Coronary artery (tissue), 2 donors: ENCODE measurements at regions not wholly inside any gene's neighbourhood (a gene's known extent, or its start where the extent isn't known, plus 50 kb on each side); places are given as distances from the start of the nearest gene placed in this dataset.

ENCODE experiments used
- DNase-seq: peaks from one replicate; pipeline ENCODE4 v3.0.0-alpha.2; 2017; ENCODE audit warnings: low spot score
- H3K27ac ChIP-seq, 2 donors: fragments of 200-600 bp; sonication (generic); one replicate each; pipeline ENCODE4 v1.5.1; 2016 to 2019
- H3K4me3 ChIP-seq: fragments of 200-600 bp; sonication (generic); 2 replicates; pipeline ENCODE4 v1.5.1; 2016; ENCODE audit warnings: mild to moderate bottlenecking, moderate library complexity
- TF ChIP-seq, protein P1 (sequence below): fragments of 200-600 bp; sonication (generic); IDR thresholded peaks from one replicate; pipeline ENCODE4 v1.5.1; 2019; ENCODE audit warnings: antibody characterized with exemption

DNA sequence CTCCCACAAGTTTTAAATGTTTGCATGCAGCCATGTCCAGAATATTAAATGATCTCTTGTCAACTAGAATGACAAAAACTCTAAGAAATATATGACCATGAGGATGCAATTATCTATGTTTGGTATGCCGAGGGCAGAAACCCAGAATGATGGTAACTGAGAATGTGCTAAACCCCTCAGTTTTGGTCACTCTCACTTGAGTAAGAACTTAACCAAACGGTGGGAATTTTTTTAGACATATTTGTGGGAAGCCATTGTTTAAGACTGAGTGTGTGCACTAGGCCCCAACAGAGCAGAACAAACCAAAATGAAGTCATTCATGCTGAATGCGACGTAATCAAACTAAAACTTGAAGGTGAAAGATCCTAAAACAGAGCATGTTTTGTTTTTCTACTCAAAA, 1927.9 kb upstream of the SEL1L start:
- TF ChIP-seq, protein P1, sequence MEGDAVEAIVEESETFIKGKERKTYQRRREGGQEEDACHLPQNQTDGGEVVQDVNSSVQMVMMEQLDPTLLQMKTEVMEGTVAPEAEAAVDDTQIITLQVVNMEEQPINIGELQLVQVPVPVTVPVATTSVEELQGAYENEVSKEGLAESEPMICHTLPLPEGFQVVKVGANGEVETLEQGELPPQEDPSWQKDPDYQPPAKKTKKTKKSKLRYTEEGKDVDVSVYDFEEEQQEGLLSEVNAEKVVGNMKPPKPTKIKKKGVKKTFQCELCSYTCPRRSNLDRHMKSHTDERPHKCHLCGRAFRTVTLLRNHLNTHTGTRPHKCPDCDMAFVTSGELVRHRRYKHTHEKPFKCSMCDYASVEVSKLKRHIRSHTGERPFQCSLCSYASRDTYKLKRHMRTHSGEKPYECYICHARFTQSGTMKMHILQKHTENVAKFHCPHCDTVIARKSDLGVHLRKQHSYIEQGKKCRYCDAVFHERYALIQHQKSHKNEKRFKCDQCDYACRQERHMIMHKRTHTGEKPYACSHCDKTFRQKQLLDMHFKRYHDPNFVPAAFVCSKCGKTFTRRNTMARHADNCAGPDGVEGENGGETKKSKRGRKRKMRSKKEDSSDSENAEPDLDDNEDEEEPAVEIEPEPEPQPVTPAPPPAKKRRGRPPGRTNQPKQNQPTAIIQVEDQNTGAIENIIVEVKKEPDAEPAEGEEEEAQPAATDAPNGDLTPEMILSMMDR: no peak
- Histone ChIP-seq H3K27ac (no peak overlapping the region), H3K4me3 (no peak overlapping the region)
- DNase-seq: no peak

GRCh38 chr14:83462759-83463158, 1929.1 kb upstream of the SEL1L start:
- TF ChIP-seq, protein P1: no peak
- no peak overlapping the region for H3K4me3 ChIP-seq
- no peak for DNase-seq
- no peak overlapping the region for H3K27ac ChIP-seq

DNA sequence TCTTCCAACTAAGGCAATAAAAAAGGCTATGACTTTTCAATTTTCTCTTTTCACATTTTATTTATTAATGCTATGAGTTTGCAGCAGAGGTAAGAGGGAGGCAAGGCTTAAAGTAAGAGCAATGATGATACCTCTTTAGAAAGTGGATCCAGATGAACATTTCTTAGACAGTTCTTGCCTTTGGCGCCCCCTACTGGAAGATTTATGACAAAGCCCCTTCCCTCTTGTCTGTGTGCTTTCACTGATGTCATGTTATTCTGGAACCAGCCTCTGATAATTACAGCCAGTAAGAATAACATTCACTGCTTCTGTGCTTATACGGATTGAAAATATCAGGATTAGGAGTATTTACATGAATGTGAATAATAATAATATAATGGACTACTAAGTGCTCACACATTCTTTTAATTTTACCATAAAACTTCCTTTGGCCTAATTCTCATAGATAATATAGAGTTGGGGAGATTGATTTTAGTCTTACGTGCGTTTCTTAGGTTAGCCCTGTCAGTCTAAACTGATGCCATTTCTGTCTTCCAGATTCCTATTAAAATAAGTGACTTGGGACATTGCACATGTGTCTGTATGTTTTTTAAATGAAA, 1929.9 kb upstream of the SEL1L start:
- no peak for DNase-seq
- H3K4me3 ChIP-seq: no peak overlapping the region
- H3K27ac ChIP-seq: no peak overlapping the region
- TF ChIP-seq, protein P1: peak; percentile 45

DNA sequence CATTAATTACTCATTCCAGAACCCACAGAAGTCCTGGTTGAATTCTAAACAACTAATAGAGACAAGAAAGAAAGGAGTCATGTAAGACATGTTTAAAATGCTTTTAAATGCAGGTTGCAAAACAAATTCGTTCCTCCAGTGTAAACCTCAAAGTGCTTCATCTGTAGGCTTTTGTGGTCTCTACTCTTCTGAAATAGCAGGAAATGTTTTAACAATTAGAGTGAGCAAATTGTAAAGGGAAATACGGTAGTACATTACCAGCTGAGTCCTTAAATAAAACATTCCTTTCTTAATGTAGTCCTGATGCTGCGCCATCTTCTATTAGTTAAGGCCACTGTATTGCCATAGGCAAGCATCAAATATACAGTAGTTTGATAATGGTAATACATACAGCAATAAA, 1934.2 kb upstream of the SEL1L start:
- no peak for DNase-seq
- Histone ChIP-seq H3K4me3 (no peak overlapping the region), H3K27ac (no peak overlapping the region)
- TF ChIP-seq, protein P1: no peak

DNA sequence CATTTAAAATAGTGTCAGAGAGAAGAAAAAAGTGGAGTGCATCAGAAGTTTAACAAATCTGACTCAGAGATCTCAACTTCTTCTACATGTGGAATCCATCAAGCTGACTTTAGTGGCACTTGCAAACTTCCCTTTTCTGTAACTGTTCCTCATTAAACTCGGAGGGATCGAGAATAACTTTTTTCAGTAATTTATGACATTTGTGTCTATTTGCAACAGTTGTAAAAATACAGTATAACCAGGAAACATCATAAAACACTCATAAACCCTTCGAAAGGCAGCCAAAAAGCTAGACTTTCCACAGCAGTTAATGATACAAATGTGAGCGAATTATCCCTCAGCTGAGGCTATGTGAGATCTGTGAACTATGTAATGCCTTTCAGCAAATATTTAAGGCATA, 1936.8 kb upstream of the SEL1L start:
- DNase-seq: no peak
- no peak overlapping the region for H3K4me3 ChIP-seq
- TF ChIP-seq, protein P1: no peak
- no peak overlapping the region for H3K27ac ChIP-seq

GRCh38 chr14:83470959-83471695, 1937.5 kb upstream of the SEL1L start:
- Histone ChIP-seq H3K27ac (no peak overlapping the region), H3K4me3 (no peak overlapping the region)
- DNase-seq: no peak
- TF ChIP-seq, protein P1: no peak
